ENCODE measurements at regions not wholly inside any gene's neighbourhood (a gene's known extent, or its start where the extent isn't known, plus 50 kb on each side); places are given as distances from the start of the nearest gene placed in this dataset.

GRCh38 chr15:69804786-69805185 is 292.9 kb downstream of the TLE3 start:
- TF ChIP-seq POLR2A (IDR thresholded peaks at IDR 0.05; ENCODE audit: low read depth, low read length) (no peak), POLR2AphosphoS5 (IDR thresholded peaks at IDR 0.05; ENCODE audit: low read depth, low read length) (no peak), PAX5 (IDR thresholded peaks at IDR 0.05; ENCODE audit: insufficient read depth, low read length, severe bottlenecking) (no peak), POU2F2 (IDR thresholded peaks at IDR 0.05; ENCODE audit: low read depth, low read length) (no peak), TAF1 (IDR thresholded peaks at IDR 0.05; ENCODE audit: low read depth, low read length) (no peak)
